IPS-18a (cell line): ENCODE measurements at regions not wholly inside any gene's neighbourhood (a gene's known extent, or its start where the extent isn't known, plus 50 kb on each side); places are given as distances from the start of the nearest gene placed in this dataset.

Experiments used
- H3K27ac ChIP-seq: one replicate; pipeline ENCODE4 v1.5.1; 2013; ENCODE audit warnings: low read length
- H3K27me3 ChIP-seq: one replicate; pipeline ENCODE4 v1.6.1; 2013; ENCODE audit warnings: mild to moderate bottlenecking, low read length; ENCODE audit not compliant: control insufficient read depth, insufficient read depth
- H3K36me3 ChIP-seq: one replicate; pipeline ENCODE4 v1.6.1; 2013; ENCODE audit warnings: low read depth, low read length; ENCODE audit not compliant: control insufficient read depth
- H3K4me1 ChIP-seq: one replicate; pipeline ENCODE4 v1.6.1; 2013; ENCODE audit warnings: low read depth, low read length; ENCODE audit not compliant: control insufficient read depth
- H3K4me3 ChIP-seq: one replicate; pipeline ENCODE4 v1.5.1; 2013; ENCODE audit warnings: low read length
- H3K9ac ChIP-seq: one replicate; pipeline ENCODE4 v1.6.1; 2013; ENCODE audit warnings: mild to moderate bottlenecking, low read length, moderate library complexity
- H3K9me3 ChIP-seq: one replicate; pipeline ENCODE4 v1.6.1; 2013; ENCODE audit warnings: low read depth, low read length; ENCODE audit not compliant: control insufficient read depth

- H3K27ac ChIP-seq, result no peak overlapping the region
- H3K9me3 ChIP-seq, result no peaks in the 10 kb centered on the region
- H3K27me3 ChIP-seq, result no peaks in the 10 kb centered on the region
- H3K4me3 ChIP-seq, result no peak overlapping the region
- no peaks in the 10 kb centered on the region for H3K36me3 ChIP-seq
- no peaks in the 10 kb centered on the region for H3K4me1 ChIP-seq
- no peak overlapping the region for H3K9ac ChIP-seq
These were observed 1390.4 kb downstream of the SUCLG1 start for GRCh38 chr2:83068714-83069113.

GRCh38 chr2:83067947-83068346, 1391.1 kb downstream of the SUCLG1 start:
- Histone ChIP-seq H3K4me1 (no peaks in the 10 kb centered on the region), H3K9me3 (no peaks in the 10 kb centered on the region), H3K27ac (no peak overlapping the region), H3K4me3 (no peak overlapping the region), H3K27me3 (no peaks in the 10 kb centered on the region), H3K9ac (no peak overlapping the region), H3K36me3 (no peaks in the 10 kb centered on the region)

- Histone ChIP-seq H3K4me1 (no peaks in the 10 kb centered on the region), H3K36me3 (no peaks in the 10 kb centered on the region), H3K27ac (no peak overlapping the region), H3K4me3 (no peak overlapping the region), H3K27me3 (no peaks in the 10 kb centered on the region), H3K9ac (no peak overlapping the region), H3K9me3 (peaks cover under 1% of the 10 kb centered on the region)
These were observed 1395.1 kb downstream of the SUCLG1 start for GRCh38 chr2:83063933-83064332.

GRCh38 chr2:83063511-83063910, 1395.6 kb downstream of the SUCLG1 start:
- Histone ChIP-seq H3K4me1 (no peaks in the 10 kb centered on the region), H3K9ac (no peak overlapping the region), H3K36me3 (no peaks in the 10 kb centered on the region), H3K4me3 (no peak overlapping the region), H3K27ac (no peak overlapping the region), H3K27me3 (no peaks in the 10 kb centered on the region), H3K9me3 (peaks cover 5% of the 10 kb centered on the region)

GRCh38 chr2:83058683-83059082, 1400.4 kb downstream of the SUCLG1 start:
- Histone ChIP-seq H3K27ac (no peak overlapping the region), H3K36me3 (no peaks in the 10 kb centered on the region), H3K4me1 (no peaks in the 10 kb centered on the region), H3K9ac (no peak overlapping the region), H3K9me3 (peaks cover 10% of the 10 kb centered on the region), H3K4me3 (no peak overlapping the region), H3K27me3 (no peaks in the 10 kb centered on the region)

GRCh38 chr2:83055376-83056010, 1403.6 kb downstream of the SUCLG1 start:
- Histone ChIP-seq H3K9me3 (peaks cover 10% of the 10 kb centered on the region), H3K4me3 (no peak overlapping the region), H3K9ac (no peak overlapping the region), H3K27ac (no peak overlapping the region), H3K4me1 (no peaks in the 10 kb centered on the region), H3K27me3 (no peaks in the 10 kb centered on the region), H3K36me3 (no peaks in the 10 kb centered on the region)

- Histone ChIP-seq H3K4me1 (no peaks in the 10 kb centered on the region), H3K27ac (no peak overlapping the region), H3K27me3 (no peaks in the 10 kb centered on the region)
These were observed 1404.3 kb downstream of the SUCLG1 start for GRCh38 chr2:83054751-83055150.

GRCh38 chr2:83051538-83052170, 1407.4 kb downstream of the SUCLG1 start:
- Histone ChIP-seq H3K4me1 (no peaks in the 10 kb centered on the region), H3K27ac (no peak overlapping the region), H3K27me3 (no peaks in the 10 kb centered on the region), H3K9me3 (no peaks in the 10 kb centered on the region), H3K4me3 (no peak overlapping the region), H3K36me3 (no peaks in the 10 kb centered on the region), H3K9ac (no peak overlapping the region)

More at GRCh38 chr2:83054751-83055150, 1404.3 kb downstream of the SUCLG1 start:
- no peak overlapping the region for H3K9ac ChIP-seq
- no peaks in the 10 kb centered on the region for H3K36me3 ChIP-seq
- no peak overlapping the region for H3K4me3 ChIP-seq
- H3K9me3 ChIP-seq, result peaks cover 10% of the 10 kb centered on the region

GRCh38 chr2:83042053-83042452, 1417.0 kb downstream of the SUCLG1 start:
- no peak overlapping the region for H3K9ac ChIP-seq
- no peaks in the 10 kb centered on the region for H3K27me3 ChIP-seq
- H3K36me3 ChIP-seq, result no peaks in the 10 kb centered on the region
- no peak overlapping the region for H3K4me3 ChIP-seq
- no peaks in the 10 kb centered on the region for H3K4me1 ChIP-seq
- no peak overlapping the region for H3K27ac ChIP-seq
- H3K9me3 ChIP-seq, result no peaks in the 10 kb centered on the region

- H3K36me3 ChIP-seq, result no peaks in the 10 kb centered on the region
- no peaks in the 10 kb centered on the region for H3K27me3 ChIP-seq
- no peak overlapping the region for H3K27ac ChIP-seq
- H3K4me1 ChIP-seq, result peaks cover 3% of the 10 kb centered on the region
- H3K9ac ChIP-seq, result no peak overlapping the region
- no peaks in the 10 kb centered on the region for H3K9me3 ChIP-seq
- no peak overlapping the region for H3K4me3 ChIP-seq
These were observed 1436.4 kb downstream of the SUCLG1 start for GRCh38 chr2:83022631-83023210.

- Histone ChIP-seq H3K9ac (no peak overlapping the region), H3K9me3 (no peaks in the 10 kb centered on the region), H3K4me3 (no peak overlapping the region), H3K27ac (no peak overlapping the region), H3K27me3 (no peaks in the 10 kb centered on the region), H3K4me1 (peaks cover 3% of the 10 kb centered on the region), H3K36me3 (no peaks in the 10 kb centered on the region)
These were observed 1441.6 kb downstream of the SUCLG1 start for GRCh38 chr2:83017366-83018090.
